ENCODE measurements at regions not wholly inside any gene's neighbourhood (a gene's known extent, or its start where the extent isn't known, plus 50 kb on each side); places are given as distances from the start of the nearest gene placed in this dataset.

- TF ChIP-seq, protein P1, sequence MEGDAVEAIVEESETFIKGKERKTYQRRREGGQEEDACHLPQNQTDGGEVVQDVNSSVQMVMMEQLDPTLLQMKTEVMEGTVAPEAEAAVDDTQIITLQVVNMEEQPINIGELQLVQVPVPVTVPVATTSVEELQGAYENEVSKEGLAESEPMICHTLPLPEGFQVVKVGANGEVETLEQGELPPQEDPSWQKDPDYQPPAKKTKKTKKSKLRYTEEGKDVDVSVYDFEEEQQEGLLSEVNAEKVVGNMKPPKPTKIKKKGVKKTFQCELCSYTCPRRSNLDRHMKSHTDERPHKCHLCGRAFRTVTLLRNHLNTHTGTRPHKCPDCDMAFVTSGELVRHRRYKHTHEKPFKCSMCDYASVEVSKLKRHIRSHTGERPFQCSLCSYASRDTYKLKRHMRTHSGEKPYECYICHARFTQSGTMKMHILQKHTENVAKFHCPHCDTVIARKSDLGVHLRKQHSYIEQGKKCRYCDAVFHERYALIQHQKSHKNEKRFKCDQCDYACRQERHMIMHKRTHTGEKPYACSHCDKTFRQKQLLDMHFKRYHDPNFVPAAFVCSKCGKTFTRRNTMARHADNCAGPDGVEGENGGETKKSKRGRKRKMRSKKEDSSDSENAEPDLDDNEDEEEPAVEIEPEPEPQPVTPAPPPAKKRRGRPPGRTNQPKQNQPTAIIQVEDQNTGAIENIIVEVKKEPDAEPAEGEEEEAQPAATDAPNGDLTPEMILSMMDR (IDR thresholded peaks at IDR 0.05): no peak
- intact Hi-C loops (cut with DNase I): no loop called here
- no peaks in the 10 kb centered on the region for H3K27me3 ChIP-seq (ENCODE audit: low read depth)
- H3K27ac ChIP-seq: no peak overlapping the region
- peak; percentile 76 to 91 for ATAC-seq
- H3K4me1 ChIP-seq: no peaks in the 10 kb centered on the region
- no peaks in the 10 kb centered on the region for H3K36me3 ChIP-seq
- no peaks in the 10 kb centered on the region for H3K9me3 ChIP-seq
- DNase-seq: no peak
- no peak overlapping the region for H3K4me3 ChIP-seq
Observed at GRCh38 chr5:162567644-162568043, 500.1 kb downstream of the GABRG2 start.

- intact Hi-C loops (cut with DNase I): no loop called here
Observed at GRCh38 chr5:162573758-162574157, 506.2 kb downstream of the GABRG2 start.

DNA sequence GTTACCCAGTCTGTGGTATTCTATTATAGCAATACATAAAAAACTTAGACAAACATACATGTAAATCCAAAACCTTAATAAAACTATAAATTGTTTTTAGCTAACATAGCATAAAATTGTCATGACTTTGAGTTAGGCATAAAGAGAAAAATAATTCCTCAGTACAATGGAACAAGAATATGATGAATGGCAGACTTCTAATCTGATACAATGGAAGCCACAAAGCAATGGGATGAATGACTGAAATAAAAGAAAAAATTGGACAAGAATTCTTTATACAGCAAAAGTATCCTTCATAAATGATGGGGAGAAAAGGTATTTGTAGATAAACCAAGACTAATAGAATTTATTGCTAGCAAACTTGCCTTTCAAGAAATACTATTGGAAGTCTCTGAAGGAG, 524.2 kb downstream of the GABRG2 start:
- Histone ChIP-seq H3K9me3 (no peaks in the 10 kb centered on the region), H3K36me3 (no peaks in the 10 kb centered on the region), H3K4me1 (no peaks in the 10 kb centered on the region), H3K4me3 (no peak overlapping the region), H3K27me3 (ENCODE audit: low read depth) (no peaks in the 10 kb centered on the region), H3K27ac (no peak overlapping the region)
- DNase-seq (no peak), ATAC-seq (no peak)
- intact Hi-C loops (cut with DNase I): no loop called here
- TF ChIP-seq, protein P1 (IDR thresholded peaks at IDR 0.05): no peak

More at GRCh38 chr5:162573758-162574157, 506.2 kb downstream of the GABRG2 start:
- no peaks in the 10 kb centered on the region for H3K36me3 ChIP-seq
- DNase-seq (no peak), ATAC-seq (no peak)
- no peaks in the 10 kb centered on the region for H3K9me3 ChIP-seq
- H3K4me1 ChIP-seq: no peaks in the 10 kb centered on the region
- H3K27ac ChIP-seq: no peak overlapping the region
- H3K27me3 ChIP-seq (ENCODE audit: low read depth): no peaks in the 10 kb centered on the region
- TF ChIP-seq, protein P1 (IDR thresholded peaks at IDR 0.05): no peak
- no peak overlapping the region for H3K4me3 ChIP-seq

DNA sequence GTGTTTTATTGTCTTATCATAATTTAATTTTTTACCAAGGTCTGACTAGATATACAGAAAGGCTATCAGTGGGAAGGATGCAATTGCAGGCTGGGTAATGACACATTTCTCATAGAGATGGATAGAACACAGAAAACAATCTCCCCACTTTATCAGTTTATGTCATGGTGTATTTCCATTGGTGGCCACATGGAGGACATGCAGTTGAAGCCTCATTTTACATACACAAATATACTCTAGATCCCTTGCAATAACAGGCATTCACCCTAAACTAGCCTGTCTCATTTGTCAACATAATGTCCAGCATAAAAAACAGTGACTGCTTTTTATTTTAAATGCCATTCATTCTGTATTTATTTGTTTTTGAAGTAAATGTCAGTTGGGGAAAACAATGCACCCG, 526.3 kb downstream of the GABRG2 start:
- H3K27ac ChIP-seq: no peak overlapping the region
- TF ChIP-seq, protein P1 (IDR thresholded peaks at IDR 0.05): peak; percentile 23
- intact Hi-C loops (cut with DNase I): no loop called here
- no peaks in the 10 kb centered on the region for H3K36me3 ChIP-seq
- no peak overlapping the region for H3K4me3 ChIP-seq
- no peaks in the 10 kb centered on the region for H3K27me3 ChIP-seq (ENCODE audit: low read depth)
- no peak for ATAC-seq
- no peaks in the 10 kb centered on the region for H3K4me1 ChIP-seq
- no peaks in the 10 kb centered on the region for H3K9me3 ChIP-seq
- no peak for DNase-seq

DNA sequence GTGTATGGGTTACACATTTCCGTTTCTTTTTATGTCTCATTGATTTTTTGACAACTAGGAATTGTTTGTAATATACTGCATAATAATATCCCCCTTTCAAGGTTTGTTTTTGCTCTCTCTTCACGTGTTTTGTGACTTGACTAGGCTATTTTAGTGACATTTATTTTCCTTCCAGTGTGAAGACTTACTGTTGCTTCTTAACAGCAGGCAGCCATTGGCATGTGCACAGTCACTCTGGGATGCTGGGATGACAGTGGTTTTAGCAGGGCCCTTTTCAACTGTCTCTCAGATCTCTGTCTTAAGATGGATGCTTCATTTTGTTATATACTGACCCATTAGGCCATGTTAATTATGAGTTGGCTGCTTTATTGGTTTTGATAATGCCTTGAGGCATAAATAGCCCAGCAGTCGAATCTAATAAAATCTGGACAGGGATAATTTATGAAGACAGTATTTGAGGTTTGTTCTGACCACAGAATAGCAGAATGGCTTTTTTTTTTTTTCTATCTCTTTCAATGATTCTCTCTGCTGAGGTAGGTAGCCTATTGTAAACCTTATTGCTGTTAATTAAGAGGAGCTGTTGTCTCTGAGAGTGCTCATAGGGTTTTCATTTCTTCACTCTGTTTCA, 536.0 kb downstream of the GABRG2 start:
- no peaks in the 10 kb centered on the region for H3K36me3 ChIP-seq
- no peak overlapping the region for H3K27ac ChIP-seq
- H3K4me3 ChIP-seq: no peak overlapping the region
- ATAC-seq: no peak
- no peaks in the 10 kb centered on the region for H3K27me3 ChIP-seq (ENCODE audit: low read depth)
- H3K4me1 ChIP-seq: no peaks in the 10 kb centered on the region
- peaks cover 9% of the 10 kb centered on the region for H3K9me3 ChIP-seq
- TF ChIP-seq, protein P1 (IDR thresholded peaks at IDR 0.05): no peak
- intact Hi-C loops (cut with DNase I): no loop called here
- DNase-seq: no peak
